HG02759 (cell line): ENCODE measurements at regions not wholly inside any gene's neighbourhood (a gene's known extent, or its start where the extent isn't known, plus 50 kb on each side); places are given as distances from the start of the nearest gene placed in this dataset.

ENCODE experiments used
- ATAC-seq: cut with Tn5 transposase; IDR thresholded peaks from one replicate; pipeline ENCODE4 v1.9.1; 2021; ENCODE audit warnings: mild to moderate bottlenecking, moderate library complexity; ENCODE audit not compliant: unreplicated experiment

DNA sequence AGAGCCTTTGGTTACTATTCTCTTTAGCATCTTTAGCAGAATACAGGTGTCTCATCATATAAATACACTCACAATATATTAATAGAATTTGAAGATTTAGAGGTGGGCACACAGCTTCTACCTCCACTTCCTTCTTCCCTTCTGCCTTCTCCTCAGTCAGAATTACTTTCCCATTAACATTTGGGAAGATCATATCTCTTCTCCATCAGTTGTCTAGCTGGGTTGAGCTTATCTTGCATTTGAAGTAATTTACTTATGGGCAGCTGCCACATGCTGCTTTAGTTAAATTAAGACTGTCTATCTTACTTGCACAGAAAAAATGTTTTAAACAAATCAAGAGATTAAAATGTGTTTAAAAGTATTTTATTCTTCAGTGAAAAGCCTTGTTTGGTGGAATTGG is 110.1 kb upstream of the ASIC2 start:
- ATAC-seq, result no peak

DNA sequence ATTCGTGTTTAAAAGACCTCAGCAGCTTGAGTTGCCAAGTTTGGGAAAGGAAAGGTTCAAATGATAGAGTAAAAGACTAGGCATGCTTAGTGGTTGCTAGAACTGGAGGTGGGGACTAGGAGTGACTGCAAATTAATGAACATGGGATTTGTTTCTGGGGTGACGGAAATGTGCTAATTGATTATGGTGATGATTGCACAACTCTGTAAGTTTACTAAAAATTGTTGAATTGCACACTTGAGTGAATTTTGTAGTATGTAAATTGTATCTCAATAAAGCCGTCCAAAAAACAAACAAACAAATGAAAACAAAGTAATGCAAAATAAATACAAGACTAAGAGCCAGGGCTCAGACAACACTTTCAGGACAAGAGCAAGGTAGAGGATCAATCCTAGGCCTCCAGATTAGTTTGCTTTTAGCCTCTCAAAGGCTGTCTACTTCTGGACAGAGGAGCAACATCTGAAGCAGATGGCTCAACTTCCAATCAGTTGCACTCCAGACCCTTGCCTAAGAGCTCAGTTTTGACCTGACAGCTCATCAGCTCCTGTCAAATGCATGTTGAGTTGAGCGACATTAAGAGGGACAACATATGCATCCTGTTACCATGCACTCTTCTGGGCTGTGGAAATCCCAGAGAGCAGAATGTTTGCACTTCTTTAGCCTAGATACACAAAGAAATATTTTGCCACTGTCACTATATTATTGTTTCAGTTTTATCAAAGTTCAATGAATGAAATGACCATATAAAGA is 111.2 kb upstream of the ASIC2 start:
- ATAC-seq, result no peak

DNA sequence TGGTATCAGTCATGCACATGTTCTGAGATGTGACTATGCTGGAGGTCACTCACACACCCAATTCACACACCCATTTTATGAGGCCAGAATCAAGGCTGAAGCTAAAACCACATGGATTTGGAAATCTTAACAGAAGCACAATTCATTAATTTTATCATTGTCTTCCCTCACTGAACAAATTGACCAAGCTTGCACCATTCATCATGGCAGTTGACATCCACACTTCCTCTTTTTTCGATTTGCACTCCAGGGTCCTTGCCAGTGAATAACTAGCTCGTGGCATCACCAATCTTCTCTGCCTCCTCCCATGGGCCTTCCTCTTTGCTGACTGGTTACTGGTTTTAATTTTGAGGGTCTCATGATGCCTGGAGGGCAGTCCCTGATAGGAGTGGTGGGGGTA is 123.0 kb upstream of the ASIC2 start:
- ATAC-seq, result no peak

DNA sequence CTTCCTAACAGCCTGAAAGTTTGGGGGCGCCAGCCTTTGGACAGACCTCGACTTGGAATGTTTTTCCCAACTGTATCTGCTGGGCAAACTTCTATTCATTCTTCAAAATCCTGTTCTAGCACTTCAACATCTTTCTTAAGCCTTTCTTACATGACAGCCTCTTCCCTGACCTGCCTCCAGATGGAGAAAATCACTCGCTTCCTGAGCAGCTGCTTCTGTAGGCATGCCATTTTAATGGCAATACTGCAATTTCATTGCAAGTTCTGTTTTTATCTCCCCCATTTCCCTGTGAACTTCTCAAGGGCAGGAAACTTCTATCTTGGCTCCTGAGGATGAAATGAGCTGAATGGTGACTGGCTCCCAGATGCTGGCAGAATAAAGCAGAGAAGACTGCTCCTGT is 128.8 kb upstream of the ASIC2 start:
- ATAC-seq, result no peak

DNA sequence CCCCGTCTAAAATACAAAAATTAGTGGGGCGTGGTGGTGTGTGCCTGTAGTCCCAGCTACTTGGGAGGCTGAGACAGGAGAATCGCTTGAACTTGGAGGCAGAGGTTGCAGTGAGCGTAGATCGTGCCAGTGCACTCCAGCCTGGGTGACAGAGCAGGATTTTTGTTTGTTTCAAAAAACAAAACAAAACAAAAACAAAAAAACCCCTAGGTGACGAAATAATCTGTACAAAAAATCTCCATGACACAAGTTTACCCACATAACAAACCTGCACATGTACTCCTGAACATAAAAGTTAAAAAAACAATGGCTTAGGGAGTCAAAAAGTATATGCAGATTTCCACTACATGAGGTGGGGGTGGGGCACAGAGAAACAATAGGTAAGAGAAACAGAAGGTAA is 140.5 kb upstream of the ASIC2 start:
- ATAC-seq, result no peak

DNA sequence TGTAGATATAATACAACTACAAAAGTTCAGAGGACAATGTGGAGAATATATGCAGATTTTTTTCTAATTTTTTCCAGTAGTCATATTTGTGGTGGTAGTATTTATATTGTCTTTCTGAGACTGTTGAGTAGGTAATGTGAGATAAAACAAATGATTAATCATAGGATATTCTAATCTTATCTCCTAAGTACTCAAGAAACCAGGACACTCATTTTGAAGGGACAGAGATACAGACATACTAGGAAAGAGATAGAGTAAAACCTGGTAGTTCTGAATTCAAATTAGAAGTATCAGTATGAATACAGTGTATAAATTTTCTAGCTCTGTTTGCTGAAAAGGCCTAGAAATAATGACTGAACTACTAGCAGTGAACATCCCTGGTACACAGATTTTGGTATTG is 141.7 kb upstream of the ASIC2 start:
- ATAC-seq, result no peak

DNA sequence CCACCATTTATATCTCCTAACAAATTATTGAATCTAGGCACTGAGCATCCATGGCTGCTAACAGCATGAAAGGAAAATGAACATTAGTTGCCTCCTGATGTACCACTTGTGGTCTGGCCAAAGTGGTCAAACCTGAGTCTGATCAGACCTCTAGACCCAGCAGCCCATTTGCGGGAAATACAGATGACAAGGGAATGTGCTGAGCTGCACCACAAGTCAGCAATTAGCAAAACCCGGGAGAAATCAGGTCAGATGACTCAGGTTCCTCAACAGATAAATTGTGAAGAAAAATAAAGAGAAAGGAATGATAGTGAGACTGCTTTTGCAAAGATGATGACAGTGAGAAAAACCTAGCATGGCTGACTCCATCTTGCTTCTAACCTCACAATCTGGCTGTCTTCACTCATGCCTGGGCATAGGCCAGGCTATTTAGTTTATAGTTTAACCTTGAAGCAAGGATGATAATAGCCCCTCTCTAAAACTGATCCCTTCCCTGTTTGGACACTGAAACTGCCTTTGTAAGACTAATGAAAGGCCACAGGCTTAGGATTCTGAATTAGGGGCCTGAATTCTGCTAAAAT is 142.7 kb upstream of the ASIC2 start:
- ATAC-seq, result no peak

DNA sequence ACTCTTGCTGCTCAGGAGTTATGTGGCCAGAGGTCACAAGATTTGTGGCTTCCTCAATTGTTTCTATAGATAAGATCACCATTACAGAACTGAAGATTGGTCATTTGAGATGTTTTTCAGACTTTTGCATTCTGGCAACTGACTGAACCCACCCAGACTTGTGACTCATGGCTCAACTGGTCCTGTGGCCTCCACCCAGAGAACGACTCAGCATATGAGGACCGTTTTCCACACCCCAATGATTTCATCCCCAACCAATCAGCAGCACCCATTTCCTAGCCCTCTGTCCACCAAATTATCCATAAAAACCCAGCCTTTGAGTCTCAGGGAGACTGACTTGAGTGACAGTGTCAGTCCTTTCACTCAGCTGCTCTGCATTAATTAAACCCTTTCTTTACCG is 143.2 kb upstream of the ASIC2 start:
- ATAC-seq, result no peak

- ATAC-seq, result no peak
Measured at GRCh38 chr17:33438139-33438538, 145.0 kb upstream of the ASIC2 start.

- ATAC-seq, result no peak
Measured at GRCh38 chr17:33438578-33438977, 145.5 kb upstream of the ASIC2 start.

GRCh38 chr17:33442320-33442719 is 149.2 kb upstream of the ASIC2 start:
- no peak for ATAC-seq

DNA sequence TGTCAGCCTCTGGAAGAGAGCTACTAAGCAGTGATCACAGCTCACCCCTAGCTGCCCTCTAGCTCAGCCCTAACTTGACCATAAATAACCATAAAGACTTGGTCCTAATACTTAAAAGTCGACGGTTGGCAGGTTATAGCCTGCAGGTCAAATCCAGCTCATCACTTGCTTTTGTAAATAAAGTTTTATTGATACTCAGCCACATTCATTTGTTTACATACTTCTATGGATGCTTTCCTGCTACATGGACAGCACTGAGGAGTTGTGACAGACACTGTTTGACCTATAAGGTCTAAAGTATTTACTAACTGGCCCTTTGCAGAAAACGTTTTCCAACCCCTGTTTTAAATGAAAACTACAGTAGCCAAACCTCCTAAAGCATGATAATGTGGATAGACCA is 151.6 kb upstream of the ASIC2 start:
- no peak for ATAC-seq

GRCh38 chr17:33447090-33447489 is 154.0 kb upstream of the ASIC2 start:
- ATAC-seq, result no peak

DNA sequence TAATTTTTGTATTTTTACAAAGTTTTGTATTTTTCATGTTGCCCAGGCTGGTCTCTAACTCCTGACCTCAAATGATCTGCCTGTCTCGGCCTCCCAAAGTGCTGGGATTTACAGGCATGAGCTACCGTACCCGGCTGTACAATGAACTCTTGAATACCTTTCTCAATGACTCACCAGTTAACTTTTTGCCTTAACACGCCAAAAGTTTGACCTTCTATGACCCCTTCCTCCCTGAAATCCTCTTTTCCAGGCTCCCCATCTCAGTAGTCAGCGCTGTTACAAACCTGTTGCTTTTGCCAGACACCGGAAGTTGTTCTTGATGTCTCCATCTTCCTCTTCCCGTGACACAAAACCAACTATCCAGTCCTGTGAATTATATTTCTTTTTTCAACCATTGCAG is 158.1 kb upstream of the ASIC2 start:
- ATAC-seq, result no peak

GRCh38 chr17:33457477-33457876 is 164.4 kb upstream of the ASIC2 start:
- ATAC-seq, result no peak

DNA sequence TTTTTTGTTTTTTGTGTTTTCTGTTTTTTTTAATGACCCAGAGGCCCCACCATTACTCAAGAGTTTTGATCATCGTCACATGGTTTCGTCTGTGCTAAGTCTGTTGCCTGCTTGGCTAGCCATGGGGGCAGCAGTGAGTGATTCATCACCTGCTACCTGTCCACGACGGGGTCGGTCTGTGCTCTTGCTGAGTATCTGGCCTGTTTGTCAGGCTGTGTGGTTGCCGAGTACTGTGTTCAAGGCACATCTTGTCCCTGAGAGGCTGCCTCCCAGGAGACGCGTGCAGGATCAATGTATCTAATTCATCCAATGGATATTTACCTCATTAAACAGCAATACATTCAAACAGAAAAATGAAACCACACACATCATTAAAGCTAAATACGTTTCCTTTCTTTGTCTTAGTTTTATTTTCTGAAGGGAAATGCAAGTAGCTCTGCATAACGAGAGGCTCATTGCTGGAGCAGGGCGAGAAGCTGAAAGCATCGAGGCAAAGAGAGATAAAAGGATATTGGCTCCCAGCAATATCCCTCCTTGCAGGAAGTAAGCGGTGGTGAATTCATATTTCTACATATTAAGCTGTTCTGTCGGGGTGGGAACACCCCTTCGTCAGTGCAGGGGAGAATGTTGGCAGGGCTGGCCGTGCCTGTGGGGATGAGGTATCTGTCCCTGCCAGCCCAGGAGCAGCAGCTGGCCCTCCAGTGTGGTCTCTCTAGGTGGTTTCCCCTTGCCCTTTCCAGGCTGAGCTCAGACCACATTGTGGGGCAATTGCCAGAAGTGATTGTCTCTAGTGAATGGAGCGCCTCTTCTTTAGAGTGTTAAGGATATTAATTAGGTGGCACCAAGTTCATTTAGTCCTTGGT is 166.2 kb upstream of the ASIC2 start:
- ATAC-seq, result no peak

DNA sequence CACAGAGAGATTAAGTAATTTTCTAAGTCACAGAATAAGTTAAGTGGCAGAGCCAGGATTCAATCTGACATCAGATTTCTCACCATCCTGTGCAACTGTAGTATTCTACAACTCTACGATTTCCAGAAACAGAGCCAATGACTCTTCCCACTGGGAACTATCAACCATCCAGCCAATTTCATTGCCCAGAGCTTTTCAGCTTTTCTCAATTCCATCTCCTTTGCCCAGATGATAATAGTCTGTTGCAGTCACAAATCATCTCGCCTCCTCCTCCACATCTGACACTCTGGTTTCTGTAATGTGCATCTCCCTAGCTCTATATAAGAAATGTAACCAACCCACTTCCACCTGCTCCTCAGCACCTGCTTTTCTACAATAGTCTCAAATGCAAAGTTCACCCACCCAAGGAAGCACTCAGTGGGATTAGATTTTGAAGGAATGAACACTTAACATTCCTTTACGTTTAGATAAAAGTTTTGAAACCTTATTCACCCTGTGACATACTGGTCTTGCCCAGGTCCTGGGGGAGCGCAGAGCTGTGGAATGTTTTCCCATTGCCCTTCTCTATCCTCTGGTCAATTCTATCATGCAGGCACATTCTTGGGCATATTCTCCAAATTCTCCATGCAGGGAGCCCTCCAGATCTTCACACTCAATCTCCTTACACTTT is 167.8 kb upstream of the ASIC2 start:
- no peak for ATAC-seq

DNA sequence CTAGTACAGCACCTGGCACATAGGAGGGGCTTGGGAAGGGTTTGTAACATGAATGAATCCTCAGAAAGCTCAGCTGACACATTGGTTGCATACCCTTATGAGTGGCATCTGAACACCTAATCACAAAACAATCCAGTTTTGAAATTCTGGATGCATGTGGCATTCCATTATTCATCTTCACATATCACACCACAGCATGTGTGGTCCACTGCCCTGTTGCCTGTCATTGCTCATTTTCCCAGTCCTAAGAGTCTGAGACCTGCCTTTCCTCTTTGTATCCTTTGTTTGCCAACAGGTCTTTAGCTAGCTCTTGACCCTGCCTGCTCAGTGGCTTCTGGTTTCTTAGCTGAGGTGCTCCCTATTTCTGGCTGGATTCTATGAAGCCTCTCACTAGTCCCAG is 170.8 kb upstream of the ASIC2 start:
- no peak for ATAC-seq

DNA sequence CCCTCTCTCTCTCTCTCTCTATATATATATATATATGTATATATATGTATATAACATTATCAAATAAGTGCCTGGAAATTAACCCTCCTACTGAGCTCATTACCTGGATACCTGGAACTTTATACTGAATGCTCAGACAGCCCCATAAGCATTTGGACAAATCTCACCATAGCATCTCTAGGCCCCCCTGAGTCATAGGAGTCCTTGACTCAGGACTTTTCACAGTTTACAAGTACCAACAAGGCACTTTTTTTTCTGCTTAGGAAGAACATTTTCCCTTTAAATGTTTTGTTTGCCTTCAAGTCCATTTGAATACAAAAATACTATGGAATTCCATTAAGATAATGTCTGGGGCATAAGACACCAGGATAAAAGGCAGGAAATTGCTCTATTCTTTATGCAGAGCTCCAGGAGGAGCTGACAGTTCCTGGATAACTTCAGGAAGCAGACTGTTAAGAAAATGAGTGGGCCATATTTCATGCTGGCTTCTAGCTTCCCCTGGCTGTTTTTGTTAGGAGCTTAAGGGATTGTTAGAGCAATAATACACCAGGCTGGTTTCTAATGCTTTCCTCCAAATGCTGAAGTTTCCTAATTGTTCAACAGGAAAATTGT is 171.7 kb upstream of the ASIC2 start:
- ATAC-seq, result no peak

- ATAC-seq, result no peak
Measured at GRCh38 chr17:33469421-33469820, 176.3 kb upstream of the ASIC2 start.

- ATAC-seq, result no peak
Measured at GRCh38 chr17:33469911-33470310, 176.8 kb upstream of the ASIC2 start.
